Testis (tissue), 2 donors: ENCODE measurements at regions not wholly inside any gene's neighbourhood (a gene's known extent, or its start where the extent isn't known, plus 50 kb on each side); places are given as distances from the start of the nearest gene placed in this dataset.

Experiments used
- CTCF ChIP-seq, 3 experiments: fragments of 450-650 bp in 2 of 3; fragments of 200-600 bp in 1 of 3; sonication (generic) in 1 of 3; IDR thresholded peaks; one replicate each; pipeline ENCODE4 v1.5.1; 2016 to 2019; ENCODE audit warnings: antibody characterized with exemption in 3 of 3, mild to moderate bottlenecking in 2 of 3, moderate library complexity in 1 of 3
- POLR2A ChIP-seq: fragments of 450-650 bp; IDR thresholded peaks from one replicate; pipeline ENCODE4 v1.6.1; 2017; ENCODE audit warnings: antibody characterized with exemption, mild to moderate bottlenecking, moderate library complexity

GRCh38 chr7:33728873-33729551, 176.3 kb upstream of the BMPER start:
- TF ChIP-seq CTCF (IDR thresholded peaks at IDR 0.05) (no peak), POLR2A (no peak)
